ENCODE measurements at regions not wholly inside any gene's neighbourhood (a gene's known extent, or its start where the extent isn't known, plus 50 kb on each side); places are given as distances from the start of the nearest gene placed in this dataset.

DNA sequence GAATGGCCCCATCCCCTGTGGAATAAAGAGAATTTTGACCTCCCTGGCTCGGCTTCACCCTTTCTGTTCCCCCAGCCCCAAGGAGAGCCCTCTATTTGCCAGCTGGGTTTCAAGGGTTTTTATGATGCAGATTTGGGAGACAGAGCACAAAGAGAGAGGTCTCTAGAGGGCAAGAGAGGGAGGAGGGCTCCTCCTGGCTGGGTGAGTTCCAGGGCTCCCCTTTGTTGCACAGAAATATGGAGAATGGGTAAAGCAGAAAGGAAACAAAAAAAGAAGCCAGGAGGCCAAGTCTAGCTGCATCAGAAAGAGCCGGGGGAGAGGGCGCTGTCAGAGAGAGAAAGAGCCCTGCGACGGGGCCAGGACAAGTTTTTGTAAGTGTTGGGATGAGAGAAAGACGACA is 319.6 kb upstream of the RTL1 start:
- DNase-seq (ENCODE audit: low read depth), result no peak
- no peak overlapping the region for H3K4me3 ChIP-seq (ENCODE audit: low read length)
- no peak for TF ChIP-seq CTCF (IDR thresholded peaks at IDR 0.05; ENCODE audit: insufficient read depth, low read depth, low read length, missing control alignments)

GRCh38 chr14:101223561-101224162 is 320.1 kb upstream of the RTL1 start:
- TF ChIP-seq CTCF (IDR thresholded peaks at IDR 0.05; ENCODE audit: insufficient read depth, low read depth, low read length, missing control alignments), result no peak

DNA sequence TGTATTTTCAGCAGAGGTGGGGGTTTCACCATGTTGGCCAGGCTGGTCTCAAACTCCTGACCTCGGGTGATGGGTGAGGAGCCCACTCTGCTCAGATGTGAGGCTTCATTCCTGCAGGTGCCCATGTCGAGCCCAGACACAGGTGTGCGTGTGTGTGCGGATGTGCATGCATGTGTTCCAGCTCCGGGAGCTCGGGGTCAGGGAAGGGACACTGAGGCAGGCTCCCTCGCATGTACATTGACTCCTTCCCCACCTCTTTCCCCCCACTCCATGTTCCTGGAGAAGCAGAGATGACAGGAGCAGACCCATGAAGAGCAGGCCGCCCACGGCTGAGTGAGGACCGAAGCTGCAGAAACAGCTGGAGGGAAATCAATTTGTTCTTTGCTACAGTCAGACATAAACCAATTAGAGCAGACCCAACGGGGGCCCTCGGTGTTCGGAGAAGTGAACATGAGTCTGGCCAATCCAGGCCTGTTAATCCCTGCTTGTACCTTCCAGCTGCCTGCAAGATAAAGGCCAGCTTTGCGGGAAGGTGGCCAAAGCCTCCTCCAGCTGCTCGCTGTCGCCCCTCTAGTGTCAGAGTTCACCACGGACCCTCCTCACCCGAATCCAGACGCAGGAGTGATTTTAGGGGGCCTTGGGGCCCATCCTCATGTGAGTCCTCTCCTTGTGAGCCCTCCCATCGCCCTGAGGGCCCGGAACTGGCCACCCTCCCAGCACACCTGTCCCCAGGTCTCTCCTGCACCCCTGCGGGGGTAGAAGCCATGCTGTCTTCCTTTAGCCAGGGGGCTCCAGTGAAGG is 321.0 kb upstream of the RTL1 start:
- no peak overlapping the region for H3K4me3 ChIP-seq (ENCODE audit: low read length)
- TF ChIP-seq CTCF (IDR thresholded peaks at IDR 0.05; ENCODE audit: insufficient read depth, low read depth, low read length, missing control alignments), result no peak
- no peak for DNase-seq (ENCODE audit: low read depth)

More at GRCh38 chr14:101223561-101224162, 320.1 kb upstream of the RTL1 start:
- no peak for DNase-seq (ENCODE audit: low read depth)
- no peak overlapping the region for H3K4me3 ChIP-seq (ENCODE audit: low read length)

GRCh38 chr14:101225157-101226152 is 321.9 kb upstream of the RTL1 start:
- no peak for DNase-seq (ENCODE audit: low read depth)
- no peak for TF ChIP-seq CTCF (IDR thresholded peaks at IDR 0.05; ENCODE audit: insufficient read depth, low read depth, low read length, missing control alignments)
- H3K4me3 ChIP-seq (ENCODE audit: low read length), result no peak overlapping the region

GRCh38 chr14:101226265-101226602 is 322.7 kb upstream of the RTL1 start:
- TF ChIP-seq CTCF (IDR thresholded peaks at IDR 0.05; ENCODE audit: insufficient read depth, low read depth, low read length, missing control alignments), result no peak
- DNase-seq (ENCODE audit: low read depth), result no peak

GRCh38 chr14:101226603-101227425 is 323.3 kb upstream of the RTL1 start:
- TF ChIP-seq CTCF (IDR thresholded peaks at IDR 0.05; ENCODE audit: insufficient read depth, low read depth, low read length, missing control alignments), result no peak
- no peak for DNase-seq (ENCODE audit: low read depth)
- H3K4me3 ChIP-seq (ENCODE audit: low read length), result no peak overlapping the region

More at GRCh38 chr14:101226265-101226602, 322.7 kb upstream of the RTL1 start:
- no peak overlapping the region for H3K4me3 ChIP-seq (ENCODE audit: low read length)

Measured in epithelial cell of esophagus (primary cell).